Ascending aorta (tissue), 2 donors: ENCODE measurements at regions not wholly inside any gene's neighbourhood (a gene's known extent, or its start where the extent isn't known, plus 50 kb on each side); places are given as distances from the start of the nearest gene placed in this dataset.

ENCODE experiments used
- DNase-seq, 2 donors: peaks; one replicate each; pipeline ENCODE4 v3.0.0-alpha.2; 2019; ENCODE audit warnings: low spot score in 2 of 2
- H3K27ac ChIP-seq, 2 donors: fragments of 200-600 bp; sonication (generic); one replicate each; pipeline ENCODE4 v1.5.1; 2016 to 2017; ENCODE audit warnings: mild to moderate bottlenecking in 1 of 2
- H3K27me3 ChIP-seq: fragments of 200-600 bp; sonication (generic); one replicate; pipeline ENCODE4 v1.5.1; 2017
- H3K36me3 ChIP-seq, 2 donors: fragments of 200-600 bp; sonication (generic); one replicate each; pipeline ENCODE4 v1.5.1; 2016
- H3K4me1 ChIP-seq, 2 donors: fragments of 200-600 bp; sonication (generic); one replicate each; pipeline ENCODE4 v1.5.1; 2016 to 2017; ENCODE audit warnings: mild to moderate bottlenecking in 1 of 2
- H3K4me3 ChIP-seq, 2 donors: fragments of 200-600 bp; sonication (generic); one replicate each; pipeline ENCODE4 v1.5.1; 2016 to 2017; ENCODE audit warnings: mild to moderate bottlenecking in 1 of 2
- H3K9me3 ChIP-seq, 2 donors: fragments of 200-600 bp; sonication (generic); one replicate each; pipeline ENCODE4 v1.5.1; 2016
- intact Hi-C: fragments of 100-400 bp; cut with DNase I; formaldehyde crosslinking; loops from one replicate; pipeline ENCODE4 v1.15.1; 2023
- TF ChIP-seq, protein P1 (sequence below), 3 experiments: fragments of 200-600 bp in 2 of 3; fragments of 450-650 bp in 1 of 3; sonication (generic) in 2 of 3; IDR thresholded peaks; one replicate each; pipeline ENCODE4 v1.5.1; 2016 to 2019; ENCODE audit warnings: antibody characterized with exemption in 3 of 3, mild to moderate bottlenecking in 1 of 3, moderate library complexity in 1 of 3

DNA sequence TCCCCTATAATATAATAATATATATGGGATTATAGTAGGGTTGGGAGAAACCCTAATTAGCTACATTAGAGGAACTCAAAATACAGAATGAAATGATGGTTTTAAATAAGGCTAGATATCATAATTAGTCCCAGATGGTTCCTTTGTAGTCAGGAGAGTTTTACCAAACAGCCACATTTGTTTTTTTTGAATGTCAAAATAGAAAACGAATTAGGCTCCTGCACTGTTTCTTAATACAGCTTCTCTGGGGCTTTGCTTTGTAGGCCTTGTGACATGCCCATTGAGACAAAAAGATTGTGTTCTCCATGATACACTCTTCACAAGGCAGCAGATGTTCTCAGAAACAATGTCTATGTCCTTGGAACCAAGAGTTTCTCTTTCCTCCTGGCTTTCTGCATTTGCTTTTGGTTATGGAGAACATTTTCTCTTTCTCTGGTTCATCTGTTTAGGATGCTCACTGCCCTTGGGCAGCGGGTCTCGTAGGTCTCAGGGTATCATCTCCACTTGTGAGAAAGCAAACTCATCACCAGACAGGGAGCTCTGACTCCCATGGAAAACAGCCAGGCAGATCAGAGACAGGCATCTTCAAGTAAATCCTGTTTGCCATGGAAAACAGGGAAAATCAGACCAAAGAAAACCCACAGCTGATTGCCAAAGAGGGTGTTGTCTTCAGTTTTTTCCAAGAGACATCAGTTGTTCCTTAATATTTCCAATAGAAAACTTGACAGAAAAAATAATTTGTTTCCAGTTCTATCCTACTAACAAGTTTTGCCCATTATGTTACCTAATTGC is 54.1 kb upstream of the RPS23 start:
- peaks cover 21 to 70% of the 10 kb centered on the region in 2 donors for H3K4me1 ChIP-seq
- H3K36me3 ChIP-seq: no peaks in the 10 kb centered on the region
- DNase-seq: no peak
- H3K9me3 ChIP-seq: no peaks in the 10 kb centered on the region
- intact Hi-C loops: no loop called here
- H3K27me3 ChIP-seq: no peaks in the 10 kb centered on the region
- TF ChIP-seq, protein P1, sequence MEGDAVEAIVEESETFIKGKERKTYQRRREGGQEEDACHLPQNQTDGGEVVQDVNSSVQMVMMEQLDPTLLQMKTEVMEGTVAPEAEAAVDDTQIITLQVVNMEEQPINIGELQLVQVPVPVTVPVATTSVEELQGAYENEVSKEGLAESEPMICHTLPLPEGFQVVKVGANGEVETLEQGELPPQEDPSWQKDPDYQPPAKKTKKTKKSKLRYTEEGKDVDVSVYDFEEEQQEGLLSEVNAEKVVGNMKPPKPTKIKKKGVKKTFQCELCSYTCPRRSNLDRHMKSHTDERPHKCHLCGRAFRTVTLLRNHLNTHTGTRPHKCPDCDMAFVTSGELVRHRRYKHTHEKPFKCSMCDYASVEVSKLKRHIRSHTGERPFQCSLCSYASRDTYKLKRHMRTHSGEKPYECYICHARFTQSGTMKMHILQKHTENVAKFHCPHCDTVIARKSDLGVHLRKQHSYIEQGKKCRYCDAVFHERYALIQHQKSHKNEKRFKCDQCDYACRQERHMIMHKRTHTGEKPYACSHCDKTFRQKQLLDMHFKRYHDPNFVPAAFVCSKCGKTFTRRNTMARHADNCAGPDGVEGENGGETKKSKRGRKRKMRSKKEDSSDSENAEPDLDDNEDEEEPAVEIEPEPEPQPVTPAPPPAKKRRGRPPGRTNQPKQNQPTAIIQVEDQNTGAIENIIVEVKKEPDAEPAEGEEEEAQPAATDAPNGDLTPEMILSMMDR (IDR thresholded peaks at IDR 0.05): no peak
- peak overlapping the region; percentile 98 to 99 for H3K27ac ChIP-seq
- no peak overlapping the region for H3K4me3 ChIP-seq

DNA sequence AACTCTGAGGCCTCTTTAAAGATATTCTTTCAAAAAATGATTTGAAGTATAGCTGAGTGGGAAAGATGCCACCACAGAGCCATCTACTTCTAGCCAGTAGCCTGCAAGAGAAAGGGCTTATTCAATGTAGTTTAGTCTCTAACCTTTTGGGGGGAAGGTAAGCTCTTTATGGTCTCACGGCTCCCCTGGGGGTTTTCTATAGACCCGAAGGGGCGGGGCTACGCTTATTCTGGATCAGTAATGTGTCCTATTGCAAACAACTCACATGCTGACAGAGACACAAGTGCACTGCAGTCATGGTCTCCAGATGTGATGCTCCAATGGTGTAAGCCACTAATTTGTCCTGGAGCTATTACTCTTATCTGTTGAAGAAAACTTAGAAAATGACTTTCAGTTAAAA is 53.4 kb upstream of the RPS23 start:
- TF ChIP-seq, protein P1 (IDR thresholded peaks at IDR 0.05): no peak
- no peak for DNase-seq
- Histone ChIP-seq H3K27ac (peak overlapping the region; percentile 98 to 99), H3K4me1 (peaks cover 21 to 65% of the 10 kb centered on the region in 2 donors), H3K9me3 (no peaks in the 10 kb centered on the region), H3K27me3 (no peaks in the 10 kb centered on the region), H3K36me3 (no peaks in the 10 kb centered on the region), H3K4me3 (no peak overlapping the region)
- intact Hi-C loops: no loop called here

DNA sequence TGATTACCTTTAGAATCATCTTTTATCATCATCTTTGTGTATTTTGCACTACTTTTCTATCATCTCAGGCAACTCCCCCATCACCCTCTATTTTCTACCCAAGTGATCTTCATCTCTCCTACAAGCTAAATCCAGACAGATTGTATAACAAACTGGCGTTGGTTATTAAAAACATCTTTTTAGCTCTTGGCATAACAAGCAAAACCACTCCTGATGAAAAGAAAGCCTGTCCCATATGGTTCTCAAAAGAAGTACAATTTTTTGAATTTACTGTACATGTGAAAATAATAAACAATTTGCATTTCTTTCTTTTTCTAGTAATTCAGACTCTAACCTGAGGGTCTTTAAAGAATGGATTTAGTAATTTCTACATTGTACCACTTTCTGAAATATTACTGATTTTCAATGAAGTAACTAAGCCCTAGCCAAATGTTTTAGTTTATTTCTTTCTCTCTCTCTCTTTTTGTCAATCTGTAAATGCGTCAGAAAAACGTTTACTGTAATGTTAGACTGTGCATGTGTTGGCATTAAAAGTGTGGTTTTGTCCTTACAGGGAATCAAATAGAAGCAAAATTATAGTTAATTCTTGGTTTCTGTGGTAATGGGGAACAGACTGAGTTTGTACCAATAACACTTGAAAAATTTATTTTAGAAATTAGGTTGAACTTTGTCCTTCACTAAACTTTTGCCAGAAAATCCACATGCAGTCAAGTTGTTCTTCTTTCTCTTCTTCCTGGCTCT is 52.5 kb upstream of the RPS23 start:
- Histone ChIP-seq H3K4me1 (peaks cover 21 to 56% of the 10 kb centered on the region in 2 donors), H3K27ac (peak overlapping the region; percentile 98 to 99), H3K36me3 (no peaks in the 10 kb centered on the region), H3K27me3 (no peaks in the 10 kb centered on the region), H3K4me3 (no peak overlapping the region), H3K9me3 (no peaks in the 10 kb centered on the region)
- intact Hi-C loops: no loop called here
- TF ChIP-seq, protein P1 (IDR thresholded peaks at IDR 0.05): no peak
- DNase-seq: no peak

DNA sequence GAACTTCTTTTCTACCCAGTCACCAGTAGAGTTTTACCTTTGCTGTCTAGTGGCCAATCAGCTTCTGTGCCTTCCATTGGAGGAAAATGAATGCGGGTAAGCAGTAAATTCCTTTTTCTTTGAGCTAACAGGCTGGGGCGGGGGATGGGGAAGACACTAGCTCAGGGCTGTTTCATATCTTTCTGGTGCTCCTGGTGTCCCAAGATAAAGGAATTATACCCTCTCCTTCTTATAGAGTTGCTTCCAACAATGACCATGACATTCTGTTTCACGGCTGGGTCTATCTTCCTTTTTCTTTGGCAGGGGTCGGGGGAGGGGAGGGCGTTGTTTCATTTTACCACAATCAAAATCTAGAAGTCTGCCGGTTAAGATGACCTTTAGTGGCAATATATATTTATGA is 51.2 kb upstream of the RPS23 start:
- peaks cover 12 to 44% of the 10 kb centered on the region in 2 donors for H3K4me1 ChIP-seq
- TF ChIP-seq, protein P1 (IDR thresholded peaks at IDR 0.05): no peak
- no peak for DNase-seq
- no peaks in the 10 kb centered on the region for H3K36me3 ChIP-seq
- peak overlapping the region in 1 of 2 donors; percentile 99 for H3K27ac ChIP-seq
- no peaks in the 10 kb centered on the region for H3K9me3 ChIP-seq
- H3K4me3 ChIP-seq: no peak overlapping the region
- intact Hi-C loops: no loop called here
- no peaks in the 10 kb centered on the region for H3K27me3 ChIP-seq
